ENCODE measurements at regions not wholly inside any gene's neighbourhood (a gene's known extent, or its start where the extent isn't known, plus 50 kb on each side); places are given as distances from the start of the nearest gene placed in this dataset.

- DNase-seq (ENCODE audit: insufficient read length, low spot score) (no peak), FAIRE-seq (no peak)
These were observed 167.4 kb downstream of the SP3 start for GRCh38 chr2:173797586-173798263.

GRCh38 chr2:173802518-173802917, 162.7 kb downstream of the SP3 start:
- FAIRE-seq, result no peak
- no peak for DNase-seq (ENCODE audit: insufficient read length, low spot score)

- DNase-seq (ENCODE audit: insufficient read length, low spot score) (no peak), FAIRE-seq (no peak)
These were observed 161.7 kb downstream of the SP3 start for GRCh38 chr2:173803449-173803848.

GRCh38 chr2:173806761-173807160, 158.4 kb downstream of the SP3 start:
- FAIRE-seq (no peak), DNase-seq (ENCODE audit: insufficient read length, low spot score) (no peak)

GRCh38 chr2:173808718-173809117, 156.5 kb downstream of the SP3 start:
- DNase-seq (ENCODE audit: insufficient read length, low spot score) (no peak), FAIRE-seq (no peak)

GRCh38 chr2:173812321-173812720, 152.9 kb downstream of the SP3 start:
- no peak for DNase-seq (ENCODE audit: insufficient read length, low spot score)
- no peak for FAIRE-seq

GRCh38 chr2:173814306-173814705, 150.9 kb downstream of the SP3 start:
- DNase-seq (ENCODE audit: insufficient read length, low spot score), result no peak
- no peak for FAIRE-seq

GRCh38 chr2:173815772-173816171, 149.4 kb downstream of the SP3 start:
- DNase-seq (ENCODE audit: insufficient read length, low spot score) (no peak), FAIRE-seq (no peak)

- no peak for DNase-seq (ENCODE audit: insufficient read length, low spot score)
- FAIRE-seq, result no peak
These were observed 147.6 kb downstream of the SP3 start for GRCh38 chr2:173817582-173817981.

- FAIRE-seq (no peak), DNase-seq (ENCODE audit: insufficient read length, low spot score) (no peak)
These were observed 146.9 kb downstream of the SP3 start for GRCh38 chr2:173818285-173818684.

GRCh38 chr2:173819852-173820251, 145.3 kb downstream of the SP3 start:
- DNase-seq (ENCODE audit: insufficient read length, low spot score) (no peak), FAIRE-seq (no peak)

- no peak for DNase-seq (ENCODE audit: insufficient read length, low spot score)
- FAIRE-seq, result no peak
These were observed 143.7 kb downstream of the SP3 start for GRCh38 chr2:173821451-173821850.

GRCh38 chr2:173822889-173823542, 142.2 kb downstream of the SP3 start:
- no peak for DNase-seq (ENCODE audit: insufficient read length, low spot score)
- FAIRE-seq, result no peak

- FAIRE-seq (no peak), DNase-seq (ENCODE audit: insufficient read length, low spot score) (no peak)
These were observed 141.6 kb downstream of the SP3 start for GRCh38 chr2:173823543-173823939.

- FAIRE-seq, result no peak
- DNase-seq (ENCODE audit: insufficient read length, low spot score), result no peak
These were observed 136.7 kb downstream of the SP3 start for GRCh38 chr2:173828189-173829142.

- DNase-seq (ENCODE audit: insufficient read length, low spot score) (no peak), FAIRE-seq (no peak)
These were observed 135.4 kb downstream of the SP3 start for GRCh38 chr2:173829727-173830126.

GRCh38 chr2:173830170-173830569, 135.0 kb downstream of the SP3 start:
- DNase-seq (ENCODE audit: insufficient read length, low spot score) (no peak), FAIRE-seq (no peak)

- DNase-seq (ENCODE audit: insufficient read length, low spot score), result no peak
- no peak for FAIRE-seq
These were observed 133.6 kb downstream of the SP3 start for GRCh38 chr2:173831312-173832229.

- FAIRE-seq (no peak), DNase-seq (ENCODE audit: insufficient read length, low spot score) (no peak)
These were observed 131.0 kb downstream of the SP3 start for GRCh38 chr2:173834141-173834540.

GRCh38 chr2:173835726-173836125, 129.4 kb downstream of the SP3 start:
- DNase-seq (ENCODE audit: insufficient read length, low spot score) (no peak), FAIRE-seq (no peak)
